ENCODE measurements at regions not wholly inside any gene's neighbourhood (a gene's known extent, or its start where the extent isn't known, plus 50 kb on each side); places are given as distances from the start of the nearest gene placed in this dataset.

- H3K9me3 ChIP-seq: no peaks in the 10 kb centered on the region
- no peak overlapping the region for H3K4me3 ChIP-seq
- 76 to 78% methylated on average over 2 to 3 of the region's 3 CpGs for WGBS, 2 donors (ENCODE audit: low coverage in 1 of 2)
- H3K36me3 ChIP-seq: no peaks in the 10 kb centered on the region
- H3K4me1 ChIP-seq: no peaks in the 10 kb centered on the region
- no peaks in the 10 kb centered on the region for H3K27me3 ChIP-seq
- H3K27ac ChIP-seq: no peak overlapping the region
- no peak for ATAC-seq
- TF ChIP-seq EP300 (IDR thresholded peaks at IDR 0.05) (no peak), POLR2A (IDR thresholded peaks at IDR 0.05) (no peak), POLR2AphosphoS5 (IDR thresholded peaks at IDR 0.05) (no peak)
- TF ChIP-seq, protein P1, sequence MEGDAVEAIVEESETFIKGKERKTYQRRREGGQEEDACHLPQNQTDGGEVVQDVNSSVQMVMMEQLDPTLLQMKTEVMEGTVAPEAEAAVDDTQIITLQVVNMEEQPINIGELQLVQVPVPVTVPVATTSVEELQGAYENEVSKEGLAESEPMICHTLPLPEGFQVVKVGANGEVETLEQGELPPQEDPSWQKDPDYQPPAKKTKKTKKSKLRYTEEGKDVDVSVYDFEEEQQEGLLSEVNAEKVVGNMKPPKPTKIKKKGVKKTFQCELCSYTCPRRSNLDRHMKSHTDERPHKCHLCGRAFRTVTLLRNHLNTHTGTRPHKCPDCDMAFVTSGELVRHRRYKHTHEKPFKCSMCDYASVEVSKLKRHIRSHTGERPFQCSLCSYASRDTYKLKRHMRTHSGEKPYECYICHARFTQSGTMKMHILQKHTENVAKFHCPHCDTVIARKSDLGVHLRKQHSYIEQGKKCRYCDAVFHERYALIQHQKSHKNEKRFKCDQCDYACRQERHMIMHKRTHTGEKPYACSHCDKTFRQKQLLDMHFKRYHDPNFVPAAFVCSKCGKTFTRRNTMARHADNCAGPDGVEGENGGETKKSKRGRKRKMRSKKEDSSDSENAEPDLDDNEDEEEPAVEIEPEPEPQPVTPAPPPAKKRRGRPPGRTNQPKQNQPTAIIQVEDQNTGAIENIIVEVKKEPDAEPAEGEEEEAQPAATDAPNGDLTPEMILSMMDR (IDR thresholded peaks at IDR 0.05): no peak
Observed at GRCh38 chr12:58548801-58549200, 371.5 kb downstream of the LRIG3 start.

GRCh38 chr12:58554522-58555157 is 365.7 kb downstream of the LRIG3 start:
- no peaks in the 10 kb centered on the region for H3K9me3 ChIP-seq
- H3K36me3 ChIP-seq: no peaks in the 10 kb centered on the region
- TF ChIP-seq, protein P1 (IDR thresholded peaks at IDR 0.05): no peak
- TF ChIP-seq POLR2A (IDR thresholded peaks at IDR 0.05) (no peak), POLR2AphosphoS5 (IDR thresholded peaks at IDR 0.05) (no peak), EP300 (IDR thresholded peaks at IDR 0.05) (no peak)
- no peak overlapping the region for H3K27ac ChIP-seq
- H3K27me3 ChIP-seq: no peaks in the 10 kb centered on the region
- no peaks in the 10 kb centered on the region for H3K4me1 ChIP-seq
- no peak for ATAC-seq
- 81 to 87% methylated on average over 5 of the region's 5 CpGs for WGBS, 2 donors (ENCODE audit: low coverage in 1 of 2)
- no peak overlapping the region for H3K4me3 ChIP-seq

GRCh38 chr12:58557171-58557570 is 363.1 kb downstream of the LRIG3 start:
- H3K9me3 ChIP-seq: no peaks in the 10 kb centered on the region
- H3K27me3 ChIP-seq: no peaks in the 10 kb centered on the region
- no peaks in the 10 kb centered on the region for H3K4me1 ChIP-seq
- WGBS, 2 donors (ENCODE audit: low coverage in 1 of 2): 27 to 36% methylated on average over 3 of the region's 3 CpGs
- no peak for ATAC-seq
- no peak overlapping the region for H3K27ac ChIP-seq
- TF ChIP-seq POLR2A (IDR thresholded peaks at IDR 0.05) (no peak), EP300 (IDR thresholded peaks at IDR 0.05) (no peak), POLR2AphosphoS5 (IDR thresholded peaks at IDR 0.05) (no peak)
- TF ChIP-seq, protein P1 (IDR thresholded peaks at IDR 0.05): no peak
- H3K4me3 ChIP-seq: no peak overlapping the region
- no peaks in the 10 kb centered on the region for H3K36me3 ChIP-seq

GRCh38 chr12:58557661-58558060 is 362.6 kb downstream of the LRIG3 start:
- no peak overlapping the region for H3K4me3 ChIP-seq
- ATAC-seq: no peak
- WGBS, 2 donors (ENCODE audit: low coverage in 1 of 2): 71 to 75% methylated on average over 1 of the region's 1 CpG
- H3K9me3 ChIP-seq: no peaks in the 10 kb centered on the region
- no peaks in the 10 kb centered on the region for H3K4me1 ChIP-seq
- no peaks in the 10 kb centered on the region for H3K27me3 ChIP-seq
- no peak overlapping the region for H3K27ac ChIP-seq
- TF ChIP-seq, protein P1 (IDR thresholded peaks at IDR 0.05): no peak
- TF ChIP-seq POLR2AphosphoS5 (IDR thresholded peaks at IDR 0.05) (no peak), EP300 (IDR thresholded peaks at IDR 0.05) (no peak), POLR2A (IDR thresholded peaks at IDR 0.05) (no peak)
- H3K36me3 ChIP-seq: no peaks in the 10 kb centered on the region

- ATAC-seq: no peak
- no peaks in the 10 kb centered on the region for H3K9me3 ChIP-seq
- H3K4me3 ChIP-seq: no peak overlapping the region
- no peaks in the 10 kb centered on the region for H3K36me3 ChIP-seq
- H3K4me1 ChIP-seq: peaks cover 0 to 10% (median 0%) of the 10 kb centered on the region in 3 donors
- TF ChIP-seq EP300 (IDR thresholded peaks at IDR 0.05): no peak
- TF ChIP-seq, protein P1 (IDR thresholded peaks at IDR 0.05): no peak
- no peak for TF ChIP-seq POLR2A (IDR thresholded peaks at IDR 0.05)
- no peak for TF ChIP-seq POLR2AphosphoS5 (IDR thresholded peaks at IDR 0.05)
- H3K27ac ChIP-seq: no peak overlapping the region
- H3K27me3 ChIP-seq: no peaks in the 10 kb centered on the region
Observed at GRCh38 chr12:58563621-58564020, 356.7 kb downstream of the LRIG3 start.

Data from gastroesophageal sphincter (tissue), 4 donors.